ENCODE measurements at regions not wholly inside any gene's neighbourhood (a gene's known extent, or its start where the extent isn't known, plus 50 kb on each side); places are given as distances from the start of the nearest gene placed in this dataset.
A peak's percentile ranks its signal among the peaks of the same experiment; 100 is the strongest.
"Not testable (repeated sequence)": the region's sequence is repeated elsewhere in the genome, so short reads cannot be mapped to it uniquely, and the experiment has no call there.

- TF ChIP-seq ZFX (IDR thresholded peaks at IDR 0.05) (no peak), CTCF (conservative IDR thresholded peaks at IDR 0.05) (no peak)
- H3K27ac ChIP-seq: no peak overlapping the region
These were observed 111.9 kb upstream of the UGP2 start for GRCh38 chr2:63729831-63730230.

GRCh38 chr2:63734510-63734909, 107.2 kb upstream of the UGP2 start:
- H3K27ac ChIP-seq: no peak overlapping the region
- TF ChIP-seq CTCF (conservative IDR thresholded peaks at IDR 0.05): no peak
- no peak for TF ChIP-seq ZFX (IDR thresholded peaks at IDR 0.05)

GRCh38 chr2:63735263-63735662, 106.4 kb upstream of the UGP2 start:
- peak overlapping the region; percentile 42; the same call in 1 of the 2 replicates for H3K27ac ChIP-seq
- TF ChIP-seq CTCF (conservative IDR thresholded peaks at IDR 0.05) (no peak), ZFX (IDR thresholded peaks at IDR 0.05) (no peak)

- H3K27ac ChIP-seq: no peak overlapping the region
- no peak for TF ChIP-seq ZFX (IDR thresholded peaks at IDR 0.05)
- TF ChIP-seq CTCF (conservative IDR thresholded peaks at IDR 0.05): no peak
These were observed 105.8 kb upstream of the UGP2 start for GRCh38 chr2:63735931-63736330.

GRCh38 chr2:63736354-63736753, 105.3 kb upstream of the UGP2 start:
- TF ChIP-seq CTCF (conservative IDR thresholded peaks at IDR 0.05) (no peak), ZFX (IDR thresholded peaks at IDR 0.05) (no peak)

GRCh38 chr2:63737081-63737751, 104.5 kb upstream of the UGP2 start:
- H3K27ac ChIP-seq: no peak overlapping the region
- TF ChIP-seq CTCF (conservative IDR thresholded peaks at IDR 0.05) (no peak), ZFX (IDR thresholded peaks at IDR 0.05) (no peak)

More at GRCh38 chr2:63736354-63736753, 105.3 kb upstream of the UGP2 start:
- H3K27ac ChIP-seq: no peak overlapping the region

- H3K27ac ChIP-seq: no peak overlapping the region
- TF ChIP-seq ZFX (IDR thresholded peaks at IDR 0.05): no peak
- no peak for TF ChIP-seq CTCF (conservative IDR thresholded peaks at IDR 0.05)
These were observed 103.7 kb upstream of the UGP2 start for GRCh38 chr2:63738019-63738418.

GRCh38 chr2:63739180-63739579, 102.5 kb upstream of the UGP2 start:
- not testable (repeated sequence) for H3K27ac ChIP-seq

Data from C4-2B (cell line).